ENCODE measurements at regions not wholly inside any gene's neighbourhood (a gene's known extent, or its start where the extent isn't known, plus 50 kb on each side); places are given as distances from the start of the nearest gene placed in this dataset.

- TF ChIP-seq TAF1 (IDR thresholded peaks at IDR 0.05; ENCODE audit: control insufficient read depth, extremely low read depth, insufficient read depth, low read length, severe bottlenecking) (no peak), CTCF (IDR thresholded peaks at IDR 0.05 in 2 of 3, conservative IDR thresholded peaks at IDR 0.05 in 1 of 3; ENCODE audit: insufficient read depth in 2 of 3, low read depth in 1 of 3, low read length in 3 of 3) (no peak), JUND (IDR thresholded peaks at IDR 0.05; ENCODE audit: borderline replicate concordance, low read depth, low read length) (no peak), JUND (tag; IDR thresholded peaks at IDR 0.05; ENCODE audit: borderline replicate concordance, low read depth, low read length) (no peak), CHCHD3 (CRISPR knock-in tag; IDR thresholded peaks at IDR 0.05) (no peak)
Measured at GRCh38 chr11:40062616-40063015, 1396.8 kb downstream of the LRRC4C start.
